ENCODE measurements at regions not wholly inside any gene's neighbourhood (a gene's known extent, or its start where the extent isn't known, plus 50 kb on each side); places are given as distances from the start of the nearest gene placed in this dataset.

GRCh38 chr10:130743751-130744271 lies 567.7 kb downstream of the TCERG1L start:
- no peak overlapping the region for H3K4me2 ChIP-seq
- no peak overlapping the region for H3K27ac ChIP-seq
- H3K4me1 ChIP-seq = no peaks in the 10 kb centered on the region
- ChIA-PET CTCF (no interaction called here), POLR2A (no interaction called here)
- DNase-seq (ENCODE audit: low read depth in 1 of 2, low spot score in 1 of 2) (no peak), FAIRE-seq (no peak), ATAC-seq (no peak)
- TF ChIP-seq FOXS1 (CRISPR knock-in tag; IDR thresholded peaks at IDR 0.05) (no peak), FOSB (CRISPR knock-in tag; IDR thresholded peaks at IDR 0.05) (no peak), ZSCAN20 (CRISPR knock-in tag; IDR thresholded peaks at IDR 0.05) (no peak), USF2 (IDR thresholded peaks at IDR 0.05) (no peak), CHD4 (IDR thresholded peaks at IDR 0.05; ENCODE audit: borderline replicate concordance) (no peak), RNF2 (IDR thresholded peaks at IDR 0.05; ENCODE audit: borderline replicate concordance, low read depth) (no peak), HEYL (CRISPR knock-in tag; IDR thresholded peaks at IDR 0.05) (no peak), TFCP2L1 (CRISPR knock-in tag; IDR thresholded peaks at IDR 0.05) (no peak), POLR2AphosphoS2 (conservative IDR thresholded peaks at IDR 0.05; ENCODE audit: low read length) (no peak), NFE2L2 (conservative IDR thresholded peaks at IDR 0.05; ENCODE audit: low read length) (no peak), RAD21 (conservative IDR thresholded peaks at IDR 0.05 in 1 of 2, IDR thresholded peaks at IDR 0.05 in 1 of 2) (no peak), EHF (CRISPR knock-in tag; IDR thresholded peaks at IDR 0.05) (no peak), RARB (CRISPR knock-in tag; IDR thresholded peaks at IDR 0.05) (no peak), CEBPB (IDR thresholded peaks at IDR 0.05) (no peak), MAX (IDR thresholded peaks at IDR 0.05) (no peak), EHMT2 (IDR thresholded peaks at IDR 0.05; ENCODE audit: low read depth) (no peak), HOXB5 (CRISPR knock-in tag; IDR thresholded peaks at IDR 0.05) (no peak)
- no peaks in the 10 kb centered on the region for H3K9me3 ChIP-seq
- H3K4me3 ChIP-seq = no peak overlapping the region
- 11% methylated on average over 9 of the region's 10 CpGs for WGBS (ENCODE audit: missing lambda C conversion rate)

GRCh38 chr10:130744631-130745030 lies 566.9 kb downstream of the TCERG1L start:
- DNase-seq (ENCODE audit: low read depth in 1 of 2, low spot score in 1 of 2) (no peak), ATAC-seq (no peak), FAIRE-seq (no peak)
- H3K27ac ChIP-seq = no peak overlapping the region
- no peaks in the 10 kb centered on the region for H3K4me1 ChIP-seq
- no peak overlapping the region for H3K4me3 ChIP-seq
- no peak overlapping the region for H3K4me2 ChIP-seq
- ChIA-PET CTCF (interaction anchor here (1.0 kb wide), 1 partner anchor 12 kb away, joined by 3 read pairs; no protein-coding TSS in a partner anchor), POLR2A (no interaction called here)
- no peaks in the 10 kb centered on the region for H3K9me3 ChIP-seq
- TF ChIP-seq EHMT2 (IDR thresholded peaks at IDR 0.05; ENCODE audit: low read depth) = no peak
- TF ChIP-seq ZSCAN20 (CRISPR knock-in tag; IDR thresholded peaks at IDR 0.05) = no peak
- no peak for TF ChIP-seq EP300 (IDR thresholded peaks at IDR 0.05)
- no peak for TF ChIP-seq ZC3H11A (IDR thresholded peaks at IDR 0.05)
- no peak for TF ChIP-seq CTCF (IDR thresholded peaks at IDR 0.05)
- TF ChIP-seq ESRRA (IDR thresholded peaks at IDR 0.05; ENCODE audit: borderline replicate concordance, low read length) = no peak
- TF ChIP-seq FOXS1 (CRISPR knock-in tag; IDR thresholded peaks at IDR 0.05) = no peak
- no peak for TF ChIP-seq RCOR1 (IDR thresholded peaks at IDR 0.05; ENCODE audit: low read depth, low read length)
- TF ChIP-seq HMGXB4 (CRISPR knock-in tag; IDR thresholded peaks at IDR 0.05; ENCODE audit: borderline replicate concordance) = no peak
- no peak for TF ChIP-seq ATOH8 (CRISPR knock-in tag; IDR thresholded peaks at IDR 0.05; ENCODE audit: low read depth)
- TF ChIP-seq JUNB (IDR thresholded peaks at IDR 0.05) = no peak
- TF ChIP-seq MAX (IDR thresholded peaks at IDR 0.05) = no peak
- TF ChIP-seq PBX3 (IDR thresholded peaks at IDR 0.05) = no peak
- 23% methylated on average over 8 of the region's 8 CpGs for WGBS (ENCODE audit: missing lambda C conversion rate)

Data from A549 (cell line).